ENCODE measurements at regions not wholly inside any gene's neighbourhood (a gene's known extent, or its start where the extent isn't known, plus 50 kb on each side); places are given as distances from the start of the nearest gene placed in this dataset.

- intact Hi-C loops (cut with DNase I): no loop called here
- ATAC-seq: no peak
- no peaks in the 10 kb centered on the region for H3K27me3 ChIP-seq
- no peak for DNase-seq
- H3K27ac ChIP-seq: no peak overlapping the region
- TF ChIP-seq CTCF (IDR thresholded peaks at IDR 0.05): no peak
- H3K36me3 ChIP-seq: no peaks in the 10 kb centered on the region
- no peaks in the 10 kb centered on the region for H3K4me1 ChIP-seq
- no peaks in the 10 kb centered on the region for H3K9me3 ChIP-seq
- no peak overlapping the region for H3K4me3 ChIP-seq
These were observed 172.7 kb downstream of the BRINP2 start for GRCh38 chr1:177343445-177343844.

GRCh38 chr1:177341773-177342172 lies 171.0 kb downstream of the BRINP2 start:
- intact Hi-C loops (cut with DNase I): no loop called here
- Histone ChIP-seq H3K27me3 (no peaks in the 10 kb centered on the region), H3K4me3 (no peak overlapping the region), H3K4me1 (no peaks in the 10 kb centered on the region), H3K27ac (no peak overlapping the region), H3K9me3 (no peaks in the 10 kb centered on the region), H3K36me3 (no peaks in the 10 kb centered on the region)
- DNase-seq (no peak), ATAC-seq (no peak)
- TF ChIP-seq CTCF (IDR thresholded peaks at IDR 0.05): no peak

GRCh38 chr1:177340601-177341067 lies 169.9 kb downstream of the BRINP2 start:
- intact Hi-C loops (cut with DNase I): no loop called here
- ATAC-seq (no peak), DNase-seq (no peak)
- H3K27me3 ChIP-seq: no peaks in the 10 kb centered on the region
- no peak for TF ChIP-seq CTCF (IDR thresholded peaks at IDR 0.05)
- no peaks in the 10 kb centered on the region for H3K36me3 ChIP-seq
- no peaks in the 10 kb centered on the region for H3K4me1 ChIP-seq
- H3K4me3 ChIP-seq: no peak overlapping the region
- H3K27ac ChIP-seq: no peak overlapping the region
- no peaks in the 10 kb centered on the region for H3K9me3 ChIP-seq

GRCh38 chr1:177338376-177338775 lies 167.6 kb downstream of the BRINP2 start:
- H3K36me3 ChIP-seq: no peaks in the 10 kb centered on the region
- H3K4me1 ChIP-seq: no peaks in the 10 kb centered on the region
- no peak overlapping the region for H3K4me3 ChIP-seq
- no peaks in the 10 kb centered on the region for H3K27me3 ChIP-seq
- no peaks in the 10 kb centered on the region for H3K9me3 ChIP-seq
- no peak for ATAC-seq
- no peak for DNase-seq
- intact Hi-C loops (cut with DNase I): no loop called here
- no peak for TF ChIP-seq CTCF (IDR thresholded peaks at IDR 0.05)
- H3K27ac ChIP-seq: no peak overlapping the region

GRCh38 chr1:177334903-177335302 lies 164.1 kb downstream of the BRINP2 start:
- TF ChIP-seq CTCF (IDR thresholded peaks at IDR 0.05): no peak
- DNase-seq (no peak), ATAC-seq (no peak)
- Histone ChIP-seq H3K36me3 (no peaks in the 10 kb centered on the region), H3K27ac (no peak overlapping the region), H3K9me3 (no peaks in the 10 kb centered on the region), H3K4me1 (no peaks in the 10 kb centered on the region), H3K27me3 (no peaks in the 10 kb centered on the region), H3K4me3 (no peak overlapping the region)
- intact Hi-C loops (cut with DNase I): no loop called here

- TF ChIP-seq CTCF (IDR thresholded peaks at IDR 0.05): no peak
- intact Hi-C loops (cut with DNase I): no loop called here
- H3K36me3 ChIP-seq: no peaks in the 10 kb centered on the region
- DNase-seq (no peak), ATAC-seq (no peak)
- no peaks in the 10 kb centered on the region for H3K4me1 ChIP-seq
- no peaks in the 10 kb centered on the region for H3K27me3 ChIP-seq
- H3K27ac ChIP-seq: no peak overlapping the region
- H3K4me3 ChIP-seq: no peak overlapping the region
- H3K9me3 ChIP-seq: no peaks in the 10 kb centered on the region
These were observed 163.3 kb downstream of the BRINP2 start for GRCh38 chr1:177333936-177334595.
